ENCODE measurements at regions not wholly inside any gene's neighbourhood (a gene's known extent, or its start where the extent isn't known, plus 50 kb on each side); places are given as distances from the start of the nearest gene placed in this dataset.

- no peaks in the 10 kb centered on the region for H3K79me2 ChIP-seq
- no peak overlapping the region for H3K4me2 ChIP-seq (ENCODE audit: low read length)
- H3K4me1 ChIP-seq, result no peaks in the 10 kb centered on the region
- H2AFZ ChIP-seq, result no peak overlapping the region
- no peak for TF ChIP-seq CTCF (IDR thresholded peaks at IDR 0.05)
- H3K4me3 ChIP-seq (ENCODE audit: low read depth, low read length), result no peak overlapping the region
- no peaks in the 10 kb centered on the region for H3K9me3 ChIP-seq (ENCODE audit: control insufficient read depth, low read length)
- no peak overlapping the region for H3K27ac ChIP-seq
- no peaks in the 10 kb centered on the region for H3K27me3 ChIP-seq (ENCODE audit: control insufficient read depth, insufficient read depth, low read length)
- no peaks in the 10 kb centered on the region for H3K36me3 ChIP-seq (ENCODE audit: control insufficient read depth, insufficient read depth, low read length)
- H3K9ac ChIP-seq, result no peak overlapping the region
These were observed 106.2 kb upstream of the UBE3A start for GRCh38 chr15:25545017-25545416.

- no peaks in the 10 kb centered on the region for H3K36me3 ChIP-seq (ENCODE audit: control insufficient read depth, insufficient read depth, low read length)
- H3K27ac ChIP-seq, result no peak overlapping the region
These were observed 105.3 kb upstream of the UBE3A start for GRCh38 chr15:25544076-25544475.

GRCh38 chr15:25543196-25543595 is 104.4 kb upstream of the UBE3A start:
- Histone ChIP-seq H3K36me3 (ENCODE audit: control insufficient read depth, insufficient read depth, low read length) (no peaks in the 10 kb centered on the region), H3K4me2 (ENCODE audit: low read length) (no peak overlapping the region), H3K9ac (no peak overlapping the region), H3K27me3 (ENCODE audit: control insufficient read depth, insufficient read depth, low read length) (no peaks in the 10 kb centered on the region), H3K27ac (no peak overlapping the region), H2AFZ (no peak overlapping the region), H3K4me3 (ENCODE audit: low read depth, low read length) (no peak overlapping the region), H3K4me1 (no peaks in the 10 kb centered on the region), H3K9me3 (ENCODE audit: control insufficient read depth, low read length) (no peaks in the 10 kb centered on the region), H3K79me2 (no peaks in the 10 kb centered on the region)
- TF ChIP-seq CTCF (IDR thresholded peaks at IDR 0.05), result peak; percentile 6

More at GRCh38 chr15:25544076-25544475, 105.3 kb upstream of the UBE3A start:
- Histone ChIP-seq H2AFZ (no peak overlapping the region), H3K9me3 (ENCODE audit: control insufficient read depth, low read length) (no peaks in the 10 kb centered on the region), H3K9ac (no peak overlapping the region), H3K4me1 (no peaks in the 10 kb centered on the region), H3K79me2 (no peaks in the 10 kb centered on the region), H3K4me2 (ENCODE audit: low read length) (no peak overlapping the region), H3K4me3 (ENCODE audit: low read depth, low read length) (no peak overlapping the region), H3K27me3 (ENCODE audit: control insufficient read depth, insufficient read depth, low read length) (no peaks in the 10 kb centered on the region)
- TF ChIP-seq CTCF (IDR thresholded peaks at IDR 0.05), result no peak

GRCh38 chr15:25541228-25541627 is 102.4 kb upstream of the UBE3A start:
- no peaks in the 10 kb centered on the region for H3K79me2 ChIP-seq
- no peaks in the 10 kb centered on the region for H3K27me3 ChIP-seq (ENCODE audit: control insufficient read depth, insufficient read depth, low read length)
- H3K4me2 ChIP-seq (ENCODE audit: low read length), result no peak overlapping the region
- H3K4me3 ChIP-seq (ENCODE audit: low read depth, low read length), result no peak overlapping the region
- no peaks in the 10 kb centered on the region for H3K9me3 ChIP-seq (ENCODE audit: control insufficient read depth, low read length)
- no peak overlapping the region for H3K9ac ChIP-seq
- H2AFZ ChIP-seq, result no peak overlapping the region
- H3K27ac ChIP-seq, result no peak overlapping the region
- no peaks in the 10 kb centered on the region for H3K4me1 ChIP-seq
- no peaks in the 10 kb centered on the region for H3K36me3 ChIP-seq (ENCODE audit: control insufficient read depth, insufficient read depth, low read length)
- no peak for TF ChIP-seq CTCF (IDR thresholded peaks at IDR 0.05)

- no peaks in the 10 kb centered on the region for H3K27me3 ChIP-seq (ENCODE audit: control insufficient read depth, insufficient read depth, low read length)
- H3K79me2 ChIP-seq, result no peaks in the 10 kb centered on the region
- H3K36me3 ChIP-seq (ENCODE audit: control insufficient read depth, insufficient read depth, low read length), result no peaks in the 10 kb centered on the region
- H3K27ac ChIP-seq, result no peak overlapping the region
- no peak overlapping the region for H3K9ac ChIP-seq
- no peak for TF ChIP-seq CTCF (IDR thresholded peaks at IDR 0.05)
- no peak overlapping the region for H3K4me3 ChIP-seq (ENCODE audit: low read depth, low read length)
- no peaks in the 10 kb centered on the region for H3K4me1 ChIP-seq
- H3K9me3 ChIP-seq (ENCODE audit: control insufficient read depth, low read length), result no peaks in the 10 kb centered on the region
- H3K4me2 ChIP-seq (ENCODE audit: low read length), result no peak overlapping the region
- H2AFZ ChIP-seq, result no peak overlapping the region
These were observed 98.2 kb upstream of the UBE3A start for GRCh38 chr15:25536801-25537611.
